Activated CD4-positive, alpha-beta T cell treated with anti-CD3 and anti-CD28 coated beads, Interleukin-2, amount 50 U/mL, for 24 hours (primary cell): ENCODE measurements at regions not wholly inside any gene's neighbourhood (a gene's known extent, or its start where the extent isn't known, plus 50 kb on each side); places are given as distances from the start of the nearest gene placed in this dataset.
"Not testable (repeated sequence)": the region's sequence is repeated elsewhere in the genome, so short reads cannot be mapped to it uniquely, and the experiment has no call there.

Source experiments
- DNase-seq, 2 donors: peaks; one replicate each; pipeline ENCODE4 v3.0.0-alpha.2; 2020; ENCODE audit warnings: low read depth in 1 of 2, low spot score in 1 of 2

DNA sequence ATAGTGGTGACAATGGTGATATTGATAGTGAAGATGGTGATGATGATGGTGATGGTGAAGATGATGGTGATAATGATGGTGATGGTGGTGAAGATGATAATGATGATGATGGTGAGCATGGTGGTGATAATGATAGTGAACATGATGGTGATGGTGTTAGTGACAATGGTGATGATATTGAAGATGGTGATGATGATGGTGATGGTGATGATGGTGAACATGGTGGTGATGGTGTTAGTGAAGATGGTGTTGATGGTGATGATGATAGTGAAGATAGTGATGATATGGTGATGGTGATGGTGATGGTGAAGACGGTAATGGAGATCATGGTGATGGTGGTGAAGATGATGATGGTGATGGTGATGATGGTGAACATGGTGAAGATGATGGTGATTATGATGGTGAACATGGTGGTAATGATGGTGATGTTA lies 259.2 kb downstream of the MATN1 start:
- no peak for DNase-seq

DNA sequence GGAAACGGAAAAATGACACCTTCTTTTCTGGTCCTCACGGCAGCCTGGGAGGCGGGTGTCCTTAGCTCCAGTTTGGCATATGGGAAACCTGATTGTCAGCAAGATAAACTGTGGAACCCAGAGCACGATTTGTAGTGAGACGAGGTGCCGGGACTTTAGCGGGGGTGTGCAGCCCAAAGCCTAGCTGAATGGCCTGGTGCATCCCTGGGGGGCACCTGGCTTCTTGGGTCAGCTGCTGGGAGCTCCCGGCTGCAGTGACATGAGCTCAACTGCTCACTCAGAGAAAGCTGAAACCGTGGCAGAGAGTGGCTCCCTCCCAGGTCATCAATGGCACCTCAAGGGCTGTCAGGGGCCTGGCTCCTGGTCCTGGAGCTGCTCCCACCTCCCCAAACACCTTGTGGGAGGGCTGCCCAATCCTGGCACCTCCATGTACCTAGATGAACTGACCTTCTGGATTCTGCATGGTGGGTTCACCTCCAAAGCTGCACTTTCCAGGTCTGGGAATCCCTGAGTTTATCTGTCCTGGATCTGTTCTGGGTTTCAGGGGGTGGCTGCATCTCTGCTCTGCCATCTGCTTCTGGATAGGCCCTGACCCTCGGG lies 260.5 kb downstream of the MATN1 start:
- DNase-seq, result no peak

- no peak for DNase-seq
These were observed 261.2 kb downstream of the MATN1 start for GRCh38 chr1:30462166-30462565.

DNA sequence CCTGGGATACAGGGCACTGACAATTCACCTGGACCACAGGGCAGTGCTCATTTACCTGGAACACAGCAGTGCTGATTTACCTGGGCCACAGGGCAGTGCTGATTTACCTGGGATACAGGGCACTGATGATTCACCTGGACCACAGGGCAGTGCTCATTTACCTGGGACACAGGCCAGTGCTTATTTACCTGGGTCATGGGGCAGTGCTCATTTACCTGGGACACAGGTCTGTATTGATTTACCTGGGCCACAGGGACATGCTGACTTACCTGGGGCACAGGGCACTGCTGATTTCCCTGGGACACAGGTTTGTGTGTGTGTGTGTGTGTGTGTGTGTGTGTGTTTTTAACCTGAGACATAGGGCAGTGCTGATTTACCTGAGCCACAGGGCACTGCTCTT lies 261.7 kb downstream of the MATN1 start:
- DNase-seq, result no peak

GRCh38 chr1:30460661-30461060 lies 262.7 kb downstream of the MATN1 start:
- DNase-seq, result no peak

GRCh38 chr1:30458730-30459485 lies 264.5 kb downstream of the MATN1 start:
- DNase-seq, result not testable (repeated sequence)

DNA sequence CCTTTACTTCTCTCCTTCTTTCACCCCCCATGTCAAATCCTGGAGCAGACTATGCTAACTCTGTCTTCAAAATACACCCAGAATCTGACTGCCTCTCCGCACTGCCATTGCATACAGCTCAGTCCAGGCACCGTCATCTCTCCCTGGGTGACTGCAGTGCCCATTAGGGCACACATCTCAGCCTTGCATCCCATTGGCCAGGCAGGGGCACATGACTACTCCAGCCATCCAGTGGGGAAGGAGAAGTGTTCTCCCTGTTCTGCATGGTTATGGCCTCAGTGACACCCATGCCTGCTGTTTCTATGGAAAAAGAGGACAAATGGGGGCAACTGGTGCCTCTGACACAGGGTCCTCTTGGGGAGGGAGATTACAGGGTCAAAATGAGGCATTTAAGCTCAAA lies 270.5 kb downstream of the MATN1 start:
- DNase-seq, result no peak

GRCh38 chr1:30452170-30452569 lies 271.2 kb downstream of the MATN1 start:
- DNase-seq, result no peak

DNA sequence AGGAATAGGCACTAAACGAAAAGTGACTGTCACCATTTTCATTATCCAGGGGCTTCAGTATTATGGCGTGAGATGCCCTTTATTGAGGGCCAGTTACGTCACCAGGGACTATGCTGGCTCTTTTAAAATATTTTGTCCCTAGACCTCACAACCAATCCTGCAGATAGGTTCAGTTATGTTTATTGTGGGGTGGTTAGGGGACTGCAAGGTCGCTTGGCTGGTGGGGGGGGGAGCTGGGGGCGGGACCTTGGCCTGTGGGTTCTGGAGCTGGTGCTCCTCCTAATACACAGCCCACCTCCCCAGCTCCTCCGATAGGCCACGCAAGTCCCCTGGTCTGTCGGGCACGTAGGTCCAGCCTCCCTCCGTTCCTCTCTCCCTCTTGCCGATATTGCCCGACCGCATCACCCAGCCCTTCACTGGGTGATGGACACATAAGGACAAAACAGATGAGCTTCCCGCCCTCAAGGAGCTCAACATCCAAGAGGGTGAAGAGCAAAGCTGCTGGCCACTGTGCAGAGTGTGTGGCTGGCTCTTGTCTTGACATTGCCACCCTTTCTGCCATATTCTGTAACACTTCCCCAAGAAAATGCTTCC lies 271.8 kb downstream of the MATN1 start:
- DNase-seq, result no peak

DNA sequence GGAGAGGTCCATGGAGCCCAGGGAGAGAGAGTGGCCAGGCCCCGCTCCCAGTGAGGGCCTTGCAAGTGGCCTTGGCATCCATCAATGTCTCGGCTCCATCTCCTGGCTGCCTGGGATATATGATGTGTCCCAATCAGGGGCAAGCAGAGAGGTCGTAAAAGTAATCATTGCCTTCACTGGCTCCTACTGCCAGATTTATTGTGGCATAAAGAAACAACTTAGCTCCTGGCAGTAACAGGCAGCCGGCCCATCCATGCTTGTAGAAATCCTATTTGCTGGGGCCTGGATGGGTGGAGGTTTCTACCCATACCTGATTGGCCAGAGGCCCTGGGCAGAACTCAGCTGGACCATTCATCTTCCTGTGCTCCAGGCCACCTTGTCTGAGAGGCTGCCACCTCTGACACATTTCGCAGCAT lies 272.6 kb downstream of the MATN1 start:
- no peak for DNase-seq

DNA sequence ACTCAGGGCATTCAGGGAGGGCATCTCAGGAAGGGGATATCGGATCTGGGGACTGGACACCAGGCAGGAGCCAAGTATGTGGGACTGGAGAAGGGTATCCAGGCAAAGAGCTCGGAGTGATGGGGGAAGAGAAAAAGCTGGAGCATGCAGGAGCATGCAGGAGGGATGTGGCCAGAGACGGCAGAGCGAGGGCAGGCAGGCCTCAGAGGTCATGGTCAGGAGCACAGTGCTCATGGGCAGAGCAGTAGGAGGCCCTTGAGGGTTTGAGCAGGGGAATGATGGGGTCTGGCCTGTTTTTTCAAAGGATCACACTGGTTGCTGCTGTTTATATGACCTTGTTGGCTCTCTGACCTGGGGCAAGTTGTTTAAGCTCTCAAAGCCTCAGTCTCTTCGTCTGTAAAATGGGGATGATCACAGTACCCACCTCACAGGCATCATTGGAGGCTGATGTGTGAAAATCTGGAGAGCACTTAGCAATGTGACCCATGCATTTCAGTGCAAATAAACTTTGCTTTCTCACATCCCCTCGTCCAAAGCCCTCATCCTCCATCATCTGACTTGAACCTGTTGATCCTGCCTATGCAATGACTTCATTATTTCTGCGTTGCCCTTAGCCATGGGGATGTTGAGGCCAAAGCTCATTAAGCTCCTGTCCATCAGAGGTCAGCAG lies 273.1 kb downstream of the MATN1 start:
- DNase-seq, result no peak

DNA sequence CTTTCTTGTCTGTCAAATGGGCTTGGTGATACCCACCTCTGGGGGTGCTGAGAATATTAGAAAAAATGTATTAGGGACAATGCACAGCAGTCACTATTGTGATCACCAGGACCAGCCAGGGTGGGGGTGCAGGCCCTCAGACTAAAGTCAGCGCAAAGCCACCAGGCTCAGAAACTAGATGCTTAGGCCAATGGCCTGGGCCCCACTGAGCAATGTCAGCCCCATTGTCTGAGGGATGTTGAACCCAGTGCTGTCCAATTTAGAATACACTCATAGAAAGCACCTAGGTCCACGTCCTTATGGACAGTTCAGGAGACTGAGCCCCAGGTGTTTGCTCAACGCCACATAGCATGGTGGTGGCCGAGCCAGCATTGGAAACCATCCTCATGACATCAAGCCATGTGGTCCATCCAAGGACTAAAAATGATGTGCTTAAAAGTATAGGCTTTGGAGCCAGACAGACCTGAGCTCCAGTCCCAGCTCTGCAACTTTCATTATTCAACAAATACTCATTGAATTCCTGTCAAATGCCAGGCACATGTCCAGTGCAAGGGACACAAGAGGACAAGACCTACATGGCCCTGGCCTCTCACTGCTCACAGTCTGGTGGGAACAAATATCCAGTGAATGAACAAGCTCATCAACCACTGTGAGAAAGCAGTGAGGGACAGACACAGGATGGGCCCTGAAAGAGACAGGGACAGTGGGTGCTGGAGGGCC lies 273.8 kb downstream of the MATN1 start:
- DNase-seq, result no peak

- DNase-seq, result no peak
These were observed 274.4 kb downstream of the MATN1 start for GRCh38 chr1:30449003-30449402.

DNA sequence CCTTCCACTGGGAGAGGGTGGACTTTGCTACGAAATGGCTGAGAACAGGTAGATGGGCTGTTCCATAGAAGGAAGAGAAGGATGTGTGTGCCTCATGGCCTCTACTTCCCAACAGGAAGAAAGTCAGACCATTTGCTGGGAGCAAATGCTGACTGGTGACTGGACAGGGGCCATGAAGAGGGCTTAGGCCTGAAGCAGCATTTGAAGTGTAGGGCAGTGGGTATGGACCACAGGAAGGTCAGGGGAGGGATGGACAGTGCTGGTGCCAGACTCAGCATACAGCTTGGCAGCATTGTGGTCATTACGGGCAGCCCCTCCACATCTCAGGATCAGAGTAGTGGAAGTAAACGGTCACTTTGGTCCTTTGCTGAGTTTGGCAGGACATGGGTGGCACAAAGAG lies 275.7 kb downstream of the MATN1 start:
- no peak for DNase-seq

- no peak for DNase-seq
These were observed 276.3 kb downstream of the MATN1 start for GRCh38 chr1:30447080-30447479.

DNA sequence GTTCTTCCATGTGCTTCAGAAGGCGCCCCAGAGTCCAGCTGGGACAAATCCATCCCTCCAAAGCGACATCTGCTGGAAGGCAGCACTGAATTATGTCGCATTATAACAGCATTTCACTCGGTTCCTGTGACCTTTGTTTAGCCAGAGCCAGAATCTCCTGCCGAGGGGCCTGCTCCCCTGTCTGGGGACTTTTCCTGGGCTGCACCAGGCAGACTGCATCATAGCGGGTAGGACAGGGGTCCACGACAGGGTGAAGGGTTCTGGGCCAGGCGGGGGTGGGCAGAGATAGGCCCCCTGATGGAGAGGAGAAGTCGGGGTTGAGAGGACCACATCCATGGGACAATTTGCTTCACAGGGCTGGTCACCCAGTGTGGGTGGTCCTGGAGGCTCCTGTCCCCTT lies 276.9 kb downstream of the MATN1 start:
- DNase-seq, result no peak

DNA sequence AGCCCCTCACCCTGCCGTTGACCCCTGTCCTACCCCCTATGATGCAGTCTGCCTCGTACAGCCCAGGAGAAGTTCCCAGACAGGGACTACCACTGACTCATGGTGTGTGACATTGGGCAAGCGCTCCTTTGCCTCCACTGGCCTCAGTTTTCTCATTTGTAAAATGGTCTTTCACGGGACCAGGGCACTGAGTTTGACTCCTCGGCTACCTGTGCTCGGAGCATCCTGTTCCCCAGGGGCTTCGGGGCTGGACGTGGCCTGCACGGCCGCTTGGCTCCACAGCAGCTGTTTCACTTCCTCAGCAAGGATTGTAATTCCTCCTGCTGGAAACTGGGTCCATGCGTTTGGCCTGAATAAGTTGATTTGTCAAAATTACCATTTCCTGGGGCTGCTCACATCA lies 277.3 kb downstream of the MATN1 start:
- no peak for DNase-seq

GRCh38 chr1:30445449-30445848 lies 277.9 kb downstream of the MATN1 start:
- DNase-seq, result no peak

DNA sequence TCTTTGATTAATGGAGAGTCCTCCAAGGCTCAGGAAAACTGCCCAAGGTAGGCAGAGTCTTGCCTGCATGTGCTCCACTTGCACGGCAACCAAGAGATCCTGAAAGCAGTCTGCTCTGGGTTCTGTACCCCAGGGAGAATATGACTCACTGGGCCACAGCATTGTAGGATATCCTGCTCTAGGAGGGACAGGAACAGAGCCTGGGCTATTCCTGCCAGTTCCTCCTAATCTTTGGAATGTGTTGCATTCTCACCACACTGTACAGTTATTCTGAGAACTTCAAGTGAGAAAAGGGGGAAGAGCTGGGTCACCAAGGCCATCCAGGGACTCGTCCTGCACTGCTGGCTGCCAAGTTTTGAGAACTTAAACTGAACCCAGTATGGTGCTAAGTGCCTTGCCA lies 278.5 kb downstream of the MATN1 start:
- no peak for DNase-seq

GRCh38 chr1:30444401-30444800 lies 279.0 kb downstream of the MATN1 start:
- no peak for DNase-seq

DNA sequence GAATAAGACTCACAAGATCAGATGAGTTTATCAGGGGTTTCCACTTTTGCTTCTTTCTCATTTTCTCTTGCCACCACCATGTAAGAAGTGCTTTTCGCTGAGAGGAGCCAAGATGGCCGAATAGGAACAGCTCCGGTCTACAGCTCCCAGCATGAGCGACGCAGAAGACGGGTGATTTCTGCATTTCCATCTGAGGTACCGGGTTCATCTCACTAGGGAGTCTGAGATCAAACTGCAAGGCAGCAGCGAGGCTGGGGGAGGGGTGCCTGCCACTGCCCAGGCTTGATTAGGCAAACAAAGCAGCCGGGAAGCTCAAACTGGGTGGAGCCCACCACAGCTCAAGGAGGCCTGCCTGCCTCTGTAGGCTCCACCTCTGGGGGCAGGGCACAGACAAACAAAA lies 285.1 kb downstream of the MATN1 start:
- DNase-seq, result not testable (repeated sequence)
